IgD-negative memory B cell (primary cell): ENCODE measurements at regions not wholly inside any gene's neighbourhood (a gene's known extent, or its start where the extent isn't known, plus 50 kb on each side); places are given as distances from the start of the nearest gene placed in this dataset.

Experiments
- H3K27ac Mint-ChIP-seq, 3 donors: one replicate each; pipeline ENCODE4 v1.8.0; 2020 to 2022; ENCODE audit warnings: mild to moderate bottlenecking in 3 of 3, mixed read lengths in 3 of 3, moderate library complexity in 1 of 3
- H3K27me3 Mint-ChIP-seq: one replicate; pipeline ENCODE4 v1.8.0; 2021; ENCODE audit warnings: mixed read lengths
- H3K36me3 Mint-ChIP-seq: one replicate; pipeline ENCODE4 v1.8.0; 2020; ENCODE audit warnings: mild to moderate bottlenecking, mixed read lengths
- H3K4me1 Mint-ChIP-seq, 3 donors: one replicate each; pipeline ENCODE4 v1.8.0; 2020 to 2022; ENCODE audit warnings: mixed read lengths in 3 of 3, mild to moderate bottlenecking in 1 of 3
- H3K4me3 Mint-ChIP-seq, 4 donors: one replicate each; pipeline ENCODE4 v1.8.0; 2020 to 2022; ENCODE audit warnings: mild to moderate bottlenecking in 4 of 4, mixed read lengths in 4 of 4, moderate library complexity in 3 of 4
- H3K9me3 Mint-ChIP-seq, 3 donors: one replicate each; pipeline ENCODE4 v1.8.0; 2020 to 2021; ENCODE audit warnings: mixed read lengths in 3 of 3, mild to moderate bottlenecking in 1 of 3

GRCh38 chr21:26754853-26755252 lies 90.4 kb downstream of the ADAMTS1 start:
- Mint-ChIP-seq H3K27ac (no peak overlapping the region), H3K36me3 (peaks cover 4% of the 10 kb centered on the region), H3K9me3 (peaks cover 0 to 3% (median 0%) of the 10 kb centered on the region in 3 donors), H3K4me3 (no peak overlapping the region), H3K4me1 (no peaks in the 10 kb centered on the region), H3K27me3 (no peaks in the 10 kb centered on the region)

DNA sequence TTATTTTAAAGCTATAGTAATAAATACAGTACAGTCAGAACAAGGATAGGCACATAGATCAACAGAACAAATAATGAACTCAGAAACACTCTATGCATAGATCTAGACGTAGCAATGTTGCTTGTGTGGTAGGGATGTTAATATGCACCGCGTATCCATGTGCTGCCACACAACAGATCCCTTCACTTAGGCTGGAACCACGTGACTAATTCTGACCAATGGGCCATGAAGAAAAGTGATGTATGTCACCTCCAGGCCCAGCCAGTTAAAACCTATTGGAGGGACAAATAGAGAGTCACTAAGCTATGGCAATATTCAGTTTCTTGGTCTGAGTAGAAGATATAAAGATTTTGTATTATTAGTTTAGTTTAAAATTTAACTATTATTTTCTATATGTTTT lies 91.4 kb downstream of the ADAMTS1 start:
- Mint-ChIP-seq H3K4me3 (no peak overlapping the region), H3K27me3 (no peaks in the 10 kb centered on the region), H3K9me3 (peaks cover 0 to 3% (median 0%) of the 10 kb centered on the region in 3 donors), H3K4me1 (no peaks in the 10 kb centered on the region), H3K27ac (no peak overlapping the region), H3K36me3 (peaks cover 4% of the 10 kb centered on the region)

GRCh38 chr21:26752849-26753248 lies 92.4 kb downstream of the ADAMTS1 start:
- Mint-ChIP-seq H3K27me3 (no peaks in the 10 kb centered on the region), H3K27ac (no peak overlapping the region), H3K4me3 (no peak overlapping the region), H3K36me3 (peaks cover 4% of the 10 kb centered on the region), H3K4me1 (no peaks in the 10 kb centered on the region), H3K9me3 (peaks cover 0 to 3% (median 0%) of the 10 kb centered on the region in 3 donors)

GRCh38 chr21:26751305-26751704 lies 93.9 kb downstream of the ADAMTS1 start:
- H3K27ac Mint-ChIP-seq: no peak overlapping the region
- H3K27me3 Mint-ChIP-seq: peaks cover 3% of the 10 kb centered on the region
- H3K36me3 Mint-ChIP-seq: no peaks in the 10 kb centered on the region
- H3K4me1 Mint-ChIP-seq: no peaks in the 10 kb centered on the region
- H3K9me3 Mint-ChIP-seq: peaks cover 0 to 3% (median 0%) of the 10 kb centered on the region in 3 donors
- H3K4me3 Mint-ChIP-seq: no peak overlapping the region

DNA sequence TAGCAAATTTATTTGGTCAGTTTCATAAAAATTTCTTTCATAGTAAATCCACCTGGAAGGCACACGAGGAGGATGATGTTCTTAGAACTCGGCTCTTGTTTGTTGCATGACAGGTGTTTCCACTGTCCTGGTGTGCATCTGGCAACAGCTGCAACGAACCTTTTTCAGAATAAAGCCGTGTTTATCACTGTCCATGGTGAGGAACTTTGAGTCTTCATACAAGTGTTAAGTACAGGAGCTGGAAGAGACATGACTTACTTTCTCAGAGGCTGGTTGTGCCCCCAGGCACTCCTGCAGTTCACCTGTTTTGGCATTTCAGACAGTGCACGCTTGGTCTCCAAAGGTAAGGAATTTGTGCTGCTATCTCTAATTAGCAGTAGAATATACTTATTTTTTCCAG lies 97.1 kb downstream of the ADAMTS1 start:
- Mint-ChIP-seq H3K27ac (no peak overlapping the region), H3K4me3 (no peak overlapping the region), H3K9me3 (no peaks in the 10 kb centered on the region), H3K36me3 (no peaks in the 10 kb centered on the region), H3K27me3 (peaks cover 3% of the 10 kb centered on the region), H3K4me1 (no peaks in the 10 kb centered on the region)

GRCh38 chr21:26747216-26747615 lies 98.0 kb downstream of the ADAMTS1 start:
- H3K9me3 Mint-ChIP-seq: no peaks in the 10 kb centered on the region
- H3K27me3 Mint-ChIP-seq: peaks cover 3% of the 10 kb centered on the region

GRCh38 chr21:26743524-26743923 lies 101.7 kb downstream of the ADAMTS1 start:
- Mint-ChIP-seq H3K4me1 (no peaks in the 10 kb centered on the region), H3K27ac (no peak overlapping the region), H3K4me3 (no peak overlapping the region), H3K36me3 (no peaks in the 10 kb centered on the region), H3K27me3 (peaks cover 3% of the 10 kb centered on the region), H3K9me3 (no peaks in the 10 kb centered on the region)

More at GRCh38 chr21:26747216-26747615, 98.0 kb downstream of the ADAMTS1 start:
- Mint-ChIP-seq H3K4me3 (no peak overlapping the region), H3K27ac (no peak overlapping the region), H3K36me3 (no peaks in the 10 kb centered on the region), H3K4me1 (no peaks in the 10 kb centered on the region)

DNA sequence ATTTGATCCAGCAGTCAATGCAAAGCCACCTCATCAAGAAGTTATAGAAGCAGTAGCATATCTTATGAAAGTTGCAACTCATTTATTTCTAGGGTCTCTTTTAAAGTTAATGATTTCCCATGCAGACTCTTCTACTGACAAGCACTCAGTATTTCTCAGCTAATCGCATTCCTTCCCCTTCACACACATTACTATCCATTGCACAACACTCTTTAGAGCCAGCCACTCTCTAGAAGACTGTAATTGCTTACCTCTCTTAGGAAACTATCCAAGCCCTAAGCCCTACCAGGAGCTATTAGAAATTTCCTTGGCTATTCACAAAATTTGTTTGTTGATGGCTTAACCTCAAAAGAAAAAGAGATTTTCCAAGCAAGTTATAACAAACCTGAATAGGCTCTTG lies 106.0 kb downstream of the ADAMTS1 start:
- Mint-ChIP-seq H3K9me3 (no peaks in the 10 kb centered on the region), H3K4me1 (no peaks in the 10 kb centered on the region), H3K4me3 (no peak overlapping the region), H3K27ac (no peak overlapping the region), H3K27me3 (no peaks in the 10 kb centered on the region), H3K36me3 (no peaks in the 10 kb centered on the region)

DNA sequence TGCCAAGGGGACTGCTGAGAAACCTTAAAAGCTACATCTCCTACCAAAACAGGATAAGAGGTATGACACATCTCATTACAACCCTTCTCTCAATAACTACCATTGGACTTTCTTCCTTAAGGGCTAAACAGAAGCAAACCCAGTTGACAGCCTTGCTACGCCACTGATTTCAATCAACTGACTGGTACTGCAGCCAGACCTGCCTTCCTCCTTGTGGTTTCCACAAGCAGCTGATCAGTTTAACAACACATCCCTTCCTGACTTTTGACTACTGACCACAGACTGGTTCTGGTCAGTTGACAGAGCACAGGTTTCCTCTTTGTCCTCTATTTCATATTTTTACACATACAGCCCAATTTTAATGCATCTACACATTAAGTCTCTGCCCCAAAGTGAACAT lies 108.8 kb downstream of the ADAMTS1 start:
- Mint-ChIP-seq H3K27me3 (no peaks in the 10 kb centered on the region), H3K4me1 (no peaks in the 10 kb centered on the region), H3K27ac (no peak overlapping the region), H3K9me3 (no peaks in the 10 kb centered on the region), H3K36me3 (no peaks in the 10 kb centered on the region), H3K4me3 (no peak overlapping the region)

DNA sequence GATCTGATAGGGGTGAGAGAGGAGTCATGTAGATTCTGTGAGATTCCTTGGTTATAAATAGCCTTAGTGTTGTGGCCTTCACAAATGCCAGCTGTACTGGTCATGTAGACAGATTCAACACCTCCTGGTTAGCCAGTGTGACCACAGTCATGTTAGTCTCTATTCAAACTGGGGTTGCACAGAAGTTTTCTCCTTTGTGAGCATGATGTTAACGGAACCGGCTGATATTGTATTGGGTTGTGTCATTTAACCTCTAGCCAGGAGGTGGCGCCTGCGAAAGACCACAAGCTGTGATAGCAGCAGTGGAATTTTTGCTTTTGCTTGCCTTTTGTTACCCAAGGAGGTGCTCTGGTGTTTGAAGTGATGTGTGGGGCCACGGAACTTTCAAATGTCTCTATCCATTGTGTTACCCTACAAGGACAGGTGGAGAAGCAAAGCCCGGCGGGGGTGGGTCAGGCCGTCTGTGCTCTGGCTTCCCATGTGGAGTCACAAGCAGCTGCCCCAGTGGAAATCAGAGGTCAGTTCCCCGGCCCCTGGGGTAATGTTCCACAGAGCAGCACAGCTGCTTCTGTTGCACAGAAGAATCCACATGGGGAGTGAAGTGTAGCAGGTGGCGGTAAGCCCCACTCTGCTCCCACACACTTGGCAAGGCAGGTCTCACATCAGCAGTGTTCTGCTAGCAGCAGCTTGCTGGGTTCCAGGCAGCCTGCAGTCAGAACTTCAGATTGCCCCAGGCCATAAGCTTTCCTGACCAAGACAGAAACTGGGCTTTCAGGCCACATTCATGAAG lies 112.6 kb downstream of the ADAMTS1 start:
- no peak overlapping the region for H3K4me3 Mint-ChIP-seq
- H3K9me3 Mint-ChIP-seq: no peaks in the 10 kb centered on the region
- no peaks in the 10 kb centered on the region for H3K4me1 Mint-ChIP-seq
- peak overlapping the region in 1 of 3 donors; percentile 32 for H3K27ac Mint-ChIP-seq
- no peaks in the 10 kb centered on the region for H3K27me3 Mint-ChIP-seq
- H3K36me3 Mint-ChIP-seq: no peaks in the 10 kb centered on the region

GRCh38 chr21:26719750-26720149 lies 125.5 kb downstream of the ADAMTS1 start:
- no peaks in the 10 kb centered on the region for H3K9me3 Mint-ChIP-seq
- H3K36me3 Mint-ChIP-seq: no peaks in the 10 kb centered on the region
- no peak overlapping the region for H3K27ac Mint-ChIP-seq
- peaks cover 1% of the 10 kb centered on the region for H3K27me3 Mint-ChIP-seq
- no peak overlapping the region for H3K4me3 Mint-ChIP-seq
- H3K4me1 Mint-ChIP-seq: peaks cover 0 to 2% (median 0%) of the 10 kb centered on the region in 3 donors

GRCh38 chr21:26717146-26717739 lies 128.0 kb downstream of the ADAMTS1 start:
- H3K4me1 Mint-ChIP-seq: peaks cover 0 to 2% (median 0%) of the 10 kb centered on the region in 3 donors
- H3K36me3 Mint-ChIP-seq: no peaks in the 10 kb centered on the region
- H3K27ac Mint-ChIP-seq: no peak overlapping the region
- H3K9me3 Mint-ChIP-seq: no peaks in the 10 kb centered on the region
- H3K27me3 Mint-ChIP-seq: peaks cover 5% of the 10 kb centered on the region
- no peak overlapping the region for H3K4me3 Mint-ChIP-seq

GRCh38 chr21:26715878-26716506 lies 129.2 kb downstream of the ADAMTS1 start:
- H3K27ac Mint-ChIP-seq: no peak overlapping the region
- H3K36me3 Mint-ChIP-seq: no peaks in the 10 kb centered on the region
- no peak overlapping the region for H3K4me3 Mint-ChIP-seq
- H3K9me3 Mint-ChIP-seq: no peaks in the 10 kb centered on the region
- peaks cover 0 to 2% (median 0%) of the 10 kb centered on the region in 3 donors for H3K4me1 Mint-ChIP-seq
- H3K27me3 Mint-ChIP-seq: peaks cover 5% of the 10 kb centered on the region

DNA sequence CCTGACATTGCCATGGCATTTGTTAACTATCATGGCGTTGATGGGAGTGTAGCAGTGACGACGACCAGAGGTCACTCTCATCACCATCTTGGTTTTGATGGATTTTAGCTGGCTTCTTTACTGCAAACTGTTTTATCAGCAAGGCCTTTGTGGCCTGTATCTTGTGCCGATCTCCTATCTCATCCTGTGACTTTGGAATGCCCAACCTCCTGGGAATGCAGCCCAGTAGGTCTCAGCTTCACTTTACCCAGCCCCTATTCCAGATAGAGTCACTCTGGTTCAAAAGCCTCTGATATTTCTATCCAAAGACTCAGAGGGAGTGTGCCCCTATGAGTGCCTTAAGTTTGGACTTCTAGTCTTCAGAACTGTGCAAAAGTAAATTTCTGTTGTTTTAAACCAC lies 130.1 kb downstream of the ADAMTS1 start:
- no peak overlapping the region for H3K27ac Mint-ChIP-seq
- H3K4me3 Mint-ChIP-seq: no peak overlapping the region
- no peaks in the 10 kb centered on the region for H3K9me3 Mint-ChIP-seq
- H3K4me1 Mint-ChIP-seq: peaks cover 0 to 3% (median 2%) of the 10 kb centered on the region in 3 donors
- H3K36me3 Mint-ChIP-seq: no peaks in the 10 kb centered on the region
- H3K27me3 Mint-ChIP-seq: peaks cover 5% of the 10 kb centered on the region

DNA sequence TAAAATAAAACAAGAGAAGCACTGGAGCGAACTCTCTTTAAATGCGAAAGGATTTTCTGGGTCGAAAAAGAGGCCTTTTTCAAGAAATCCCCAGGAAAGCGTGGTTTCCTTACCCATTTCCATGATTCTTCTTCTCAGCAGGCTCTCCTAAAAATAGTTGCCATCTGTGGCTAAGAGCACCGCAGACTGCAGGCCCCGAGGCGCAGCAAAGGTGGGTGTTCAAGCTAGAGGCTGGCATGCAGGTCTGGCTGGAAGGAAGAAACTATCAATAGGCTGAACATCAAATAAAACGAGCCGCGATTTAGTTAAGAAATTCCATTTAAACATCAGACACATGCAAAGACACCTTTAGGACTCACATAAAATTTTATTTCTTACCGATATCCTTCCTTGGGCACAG lies 135.1 kb downstream of the ADAMTS1 start:
- no peaks in the 10 kb centered on the region for H3K36me3 Mint-ChIP-seq
- H3K27me3 Mint-ChIP-seq: peaks cover 3% of the 10 kb centered on the region
- H3K4me3 Mint-ChIP-seq: no peak overlapping the region
- H3K27ac Mint-ChIP-seq: no peak overlapping the region
- H3K4me1 Mint-ChIP-seq: peaks cover 0 to 3% (median 0%) of the 10 kb centered on the region in 3 donors
- H3K9me3 Mint-ChIP-seq: peaks cover 0 to 2% (median 0%) of the 10 kb centered on the region in 3 donors
